ENCODE measurements at regions not wholly inside any gene's neighbourhood (a gene's known extent, or its start where the extent isn't known, plus 50 kb on each side); places are given as distances from the start of the nearest gene placed in this dataset.

- Mint-ChIP-seq H3K4me1 (peaks cover 19% of the 10 kb centered on the region), H3K27ac (no peak overlapping the region), H3K4me3 (no peak overlapping the region), H3K27me3 (ENCODE audit: low read depth) (peaks cover 3% of the 10 kb centered on the region), H3K9me3 (no peaks in the 10 kb centered on the region), H3K36me3 (no peaks in the 10 kb centered on the region)
- CTCF ChIA-PET = interaction anchor here (1.0 to 2.1 kb wide), 5 partner anchors 9 to 79 kb away, joined by 3 to 11 read pairs (median 3); no protein-coding TSS in a partner anchor
- TF ChIP-seq GABPB1 (CRISPR knock-in tag; IDR thresholded peaks at IDR 0.05) (no peak), TCF7 (CRISPR knock-in tag; IDR thresholded peaks at IDR 0.05; ENCODE audit: low read depth) (no peak), OVOL2 (CRISPR knock-in tag; IDR thresholded peaks at IDR 0.05; ENCODE audit: borderline replicate concordance) (no peak), TP53 (CRISPR knock-in tag; IDR thresholded peaks at IDR 0.05) (no peak), CREB1 (CRISPR knock-in tag; IDR thresholded peaks at IDR 0.05) (no peak)
- POLR2A ChIA-PET = no interaction called here
- no peak for ATAC-seq
- no peak for DNase-seq (ENCODE audit: low spot score)
Observed at GRCh38 chr1:226490426-226490809, 58.1 kb upstream of the STUM start.

- no peak for DNase-seq (ENCODE audit: low spot score)
Observed at GRCh38 chr1:226491093-226491850, 57.3 kb upstream of the STUM start.

GRCh38 chr1:226492426-226493137 lies 56.0 kb upstream of the STUM start:
- no peaks in the 10 kb centered on the region for H3K36me3 Mint-ChIP-seq
- no peak for ATAC-seq

More at GRCh38 chr1:226491093-226491850, 57.3 kb upstream of the STUM start:
- peaks cover 27% of the 10 kb centered on the region for H3K4me1 Mint-ChIP-seq
- CTCF ChIA-PET = interaction anchor here (0.6 to 2.1 kb wide), 7 partner anchors 10 to 714 kb away, joined by 3 to 11 read pairs (median 3); no protein-coding TSS in a partner anchor
- H3K36me3 Mint-ChIP-seq = no peaks in the 10 kb centered on the region
- H3K27ac Mint-ChIP-seq = no peak overlapping the region
- no peak for TF ChIP-seq TP53 (CRISPR knock-in tag; IDR thresholded peaks at IDR 0.05)
- POLR2A ChIA-PET = no interaction called here
- no peaks in the 10 kb centered on the region for H3K9me3 Mint-ChIP-seq
- H3K27me3 Mint-ChIP-seq (ENCODE audit: low read depth) = peaks cover 3% of the 10 kb centered on the region
- no peak overlapping the region for H3K4me3 Mint-ChIP-seq
- no peak for ATAC-seq

More at GRCh38 chr1:226492426-226493137, 56.0 kb upstream of the STUM start:
- peaks cover 3% of the 10 kb centered on the region for H3K27me3 Mint-ChIP-seq (ENCODE audit: low read depth)
- no peak overlapping the region for H3K27ac Mint-ChIP-seq
- CTCF ChIA-PET = interaction anchor here (0.7 to 1.5 kb wide), 2 partner anchors 55 to 85 kb away, joined by 3 to 4 read pairs; partner anchors contain the start of gene PARP1
- DNase-seq (ENCODE audit: low spot score) = no peak
- peaks cover 38% of the 10 kb centered on the region for H3K4me1 Mint-ChIP-seq
- H3K4me3 Mint-ChIP-seq = no peak overlapping the region
- H3K9me3 Mint-ChIP-seq = no peaks in the 10 kb centered on the region
- POLR2A ChIA-PET = no interaction called here
- TF ChIP-seq ZNF121 (CRISPR knock-in tag; IDR thresholded peaks at IDR 0.05) (no peak), MYBL2 (CRISPR knock-in tag; IDR thresholded peaks at IDR 0.05) (no peak), ETV6 (CRISPR knock-in tag; IDR thresholded peaks at IDR 0.05) (no peak), E2F4 (CRISPR knock-in tag; IDR thresholded peaks at IDR 0.05; ENCODE audit: borderline replicate concordance, low read depth) (no peak), ZBTB21 (CRISPR knock-in tag; IDR thresholded peaks at IDR 0.05; ENCODE audit: borderline replicate concordance) (no peak), NR3C1 (CRISPR knock-in tag; conservative IDR thresholded peaks at IDR 0.05; ENCODE audit: low read depth) (no peak), ZNF281 (CRISPR knock-in tag; IDR thresholded peaks at IDR 0.05) (no peak), TCF7 (CRISPR knock-in tag; IDR thresholded peaks at IDR 0.05; ENCODE audit: low read depth) (no peak), GABPB1 (CRISPR knock-in tag; IDR thresholded peaks at IDR 0.05) (no peak), ZNF232 (CRISPR knock-in tag; IDR thresholded peaks at IDR 0.05) (no peak), TEAD1 (CRISPR knock-in tag; IDR thresholded peaks at IDR 0.05) (no peak), PREB (CRISPR knock-in tag; IDR thresholded peaks at IDR 0.05; ENCODE audit: borderline replicate concordance) (no peak), CREM (CRISPR knock-in tag; IDR thresholded peaks at IDR 0.05) (no peak)

Measured in WTC11 (cell line).